HepG2 (cell line): ENCODE measurements at regions not wholly inside any gene's neighbourhood (a gene's known extent, or its start where the extent isn't known, plus 50 kb on each side); places are given as distances from the start of the nearest gene placed in this dataset.

Experiments used
- ATAC-seq: fragments of 200-7000 bp; cut with Tn5 transposase; 3 replicates; pipeline ENCODE4 v1.9.1; 2020; ENCODE audit warnings: mild to moderate bottlenecking, moderate library complexity
- BruUV-seq: library from RNA; stranded (reverse); fragments of 400-500 nt; replicated peaks from 2 replicates; lab custom pipeline; 2021; lab: Mats Ljungman, UMichigan
- CTCF ChIA-PET: fragments of 300-600 bp; formaldehyde crosslinking; extraction: SDS; loops from one replicate; lab custom pipeline; 2021; ENCODE audit warnings: low total read pairs, inconsistent platforms, low intra/inter-chr PET ratio; lab: Yijun Ruan, JAX
- POLR2A ChIA-PET: fragments of 350-600 bp; sonication (Branson Sonifier 250); formaldehyde crosslinking; loops from one replicate; lab custom pipeline; 2020; ENCODE audit warnings: antibody characterized with exemption, inconsistent platforms; lab: Yijun Ruan, JAX
- DNase-seq: peaks from one replicate; pipeline ENCODE4 v3.0.0-alpha.2; 2015; ENCODE audit warnings: low spot score
- FAIRE-seq: peaks from 3 replicates; lab custom pipeline; 2011; peaks lifted over from hg19 to GRCh38; lab: Jason Lieb, UNC
- H2AFZ ChIP-seq: one replicate; pipeline ENCODE4 v1.6.1; 2011; ENCODE audit warnings: low read length, inconsistent platforms
- H3K27ac ChIP-seq: fragments of 300-600 bp; 3 replicates; pipeline ENCODE4 v1.8.0; 2011; ENCODE audit warnings: mixed run types, mild to moderate bottlenecking, mixed read lengths, low read length, inconsistent platforms; ENCODE audit not compliant: insufficient read depth; ENCODE audit errors: extremely low read length
- H3K27me3 ChIP-seq, 2 experiments: fragments of 200-600 bp in 1 of 2; 2 replicates in 1 of 2; 3 replicates in 1 of 2; pipeline versions ENCODE4 v1.6.0 to v1.8.0; 2011; ENCODE audit warnings: low read length in 2 of 2, mild to moderate bottlenecking in 2 of 2, moderate library complexity in 2 of 2, inconsistent platforms in 1 of 2; ENCODE audit not compliant: insufficient read depth in 2 of 2, control insufficient read depth in 1 of 2
- H3K36me3 ChIP-seq, 2 experiments: fragments of 200-600 bp in 1 of 2; replicated peaks in 1 of 2; 2 replicates in 1 of 2; 3 replicates in 1 of 2; pipeline versions ENCODE4 v1.5.1 to v1.8.0; 2011; ENCODE audit warnings: low read length in 2 of 2, inconsistent platforms in 1 of 2; ENCODE audit not compliant: insufficient read depth in 2 of 2, control insufficient read depth in 1 of 2
- H3K4me1 ChIP-seq: 2 replicates; pipeline ENCODE4 v1.5.1; 2012; ENCODE audit warnings: low read length, inconsistent platforms; ENCODE audit not compliant: insufficient read depth
- H3K4me2 ChIP-seq: 2 replicates; pipeline ENCODE4 v1.6.0; 2011; ENCODE audit warnings: low read depth, low read length, inconsistent platforms
- H3K4me3 ChIP-seq, 3 experiments: fragments of 200-600 bp in 1 of 3; sonication (generic), shearing (Covaris generic) in 1 of 3; replicated peaks in 1 of 3; 2 replicates each; pipeline ENCODE4 v1.5.1; 2011 to 2016; ENCODE audit warnings: low read length in 3 of 3, inconsistent platforms in 2 of 3, low read depth in 2 of 3, mild to moderate bottlenecking in 2 of 3, control low read depth in 1 of 3, mixed read lengths in 1 of 3; ENCODE audit not compliant: insufficient read depth in 1 of 3
- H3K79me2 ChIP-seq: one replicate; pipeline ENCODE4 v1.6.1; 2011; ENCODE audit warnings: low read length, inconsistent platforms; ENCODE audit not compliant: insufficient read depth
- H3K9ac ChIP-seq: 2 replicates; pipeline ENCODE4 v1.6.0; 2011; ENCODE audit warnings: mild to moderate bottlenecking, low read depth, low read length, inconsistent platforms; ENCODE audit not compliant: insufficient read depth
- H3K9me3 ChIP-seq: 2 replicates; pipeline ENCODE4 v1.5.1; 2012; ENCODE audit warnings: mild to moderate bottlenecking, low read length
- H4K20me1 ChIP-seq: 2 replicates; pipeline ENCODE4 v1.6.0; 2011; ENCODE audit warnings: inconsistent platforms, mild to moderate bottlenecking, low read length, moderate library complexity; ENCODE audit not compliant: insufficient read depth
- GABPB1 ChIP-seq: IDR thresholded peaks from 2 replicates; pipeline ENCODE4 v1.6.1; 2016; ENCODE audit warnings: mild to moderate bottlenecking, missing genetic modification reagents, moderate library complexity, missing compliant biosample characterization
- GPBP1L1 ChIP-seq: sonication (generic); formaldehyde crosslinking; IDR thresholded peaks from 2 replicates; pipeline ENCODE4 v1.5.0; 2020; ENCODE audit warnings: mild to moderate bottlenecking, missing genetic modification reagents
- KAT8 ChIP-seq: IDR thresholded peaks from 2 replicates; pipeline ENCODE4 v1.6.1; 2016; ENCODE audit warnings: missing genetic modification reagents, missing compliant biosample characterization
- MAZ ChIP-seq, 2 experiments: sonication (generic) in 1 of 2; formaldehyde crosslinking in 1 of 2; IDR thresholded peaks; 2 replicates each; pipeline versions ENCODE4 v1.5.0 to v1.6.1; 2012 to 2020; ENCODE audit warnings: low read depth in 2 of 2, mild to moderate bottlenecking in 2 of 2, borderline replicate concordance in 1 of 2, improper control_type of control experiment in 1 of 2, low read length in 1 of 2, missing genetic modification reagents in 1 of 2, moderate library complexity in 1 of 2
- SOX6 ChIP-seq, 2 experiments: fragments of 450-650 bp in 1 of 2; sonication (generic) in 1 of 2; formaldehyde crosslinking in 1 of 2; IDR thresholded peaks; 2 replicates each; pipeline versions ENCODE4 v1.4.0 to v1.6.1; 2017 to 2020; ENCODE audit warnings: antibody characterized with exemption in 1 of 2, mild to moderate bottlenecking in 1 of 2, missing genetic modification reagents in 1 of 2
- ZMYM4 ChIP-seq: sonication (generic); formaldehyde crosslinking; IDR thresholded peaks from 2 replicates; pipeline ENCODE4 v1.8.1; 2023; ENCODE audit warnings: mild to moderate bottlenecking, missing genetic modification reagents
- WGBS: methylation state at CpG from one replicate; pipeline ENCODE4 v1.1.6; 2017; ENCODE audit warnings: low lambda C conversion rate; 5-methylcytosine and 5-hydroxymethylcytosine counted together
- in situ Hi-C: cut with HindIII; loops from 2 replicates; pipeline ENCODE4 v1.10.0; 2017; ENCODE audit warnings: low pct_unique_long_range_greater_than_20kb; ENCODE audit not compliant: extremely low pct_ligation_motif_present
- intact Hi-C: fragments of 100-400 bp; cut with micrococcal nuclease; formaldehyde crosslinking; loops from one replicate; pipeline ENCODE4 v1.10.0; 2022; ENCODE audit not compliant: unreplicated experiment
- TF ChIP-seq, protein P1 (sequence below), 2 experiments: sonication (generic) in 1 of 2; formaldehyde crosslinking in 1 of 2; IDR thresholded peaks; 2 replicates each; pipeline versions ENCODE4 v1.4.0 to v1.6.1; 2016 to 2020; ENCODE audit warnings: borderline replicate concordance in 1 of 2, low read depth in 1 of 2, mild to moderate bottlenecking in 1 of 2, missing genetic modification reagents in 1 of 2

DNA sequence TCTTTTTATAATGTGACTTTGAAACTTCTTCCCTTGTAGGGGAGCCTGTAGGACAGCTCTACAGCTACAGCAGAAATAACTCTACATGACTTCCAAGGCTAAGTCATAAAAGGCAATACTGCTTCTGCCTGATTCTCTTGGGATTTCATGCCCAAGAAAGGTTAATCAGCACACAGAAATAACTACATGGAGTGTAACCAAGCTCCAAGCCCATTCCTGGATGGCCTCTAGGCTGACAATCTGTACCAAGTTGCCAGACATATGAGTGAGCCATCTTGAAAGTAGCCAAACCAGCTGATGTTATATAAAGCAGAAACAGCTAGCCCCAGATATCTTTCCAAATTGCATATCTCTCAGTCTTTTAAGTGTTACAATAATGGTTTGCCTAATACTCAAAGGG lies 75.8 kb upstream of the OSTN start:
- intact Hi-C loops (no loop called here), in situ Hi-C loops (no loop called here)
- DNase-seq (no peak), FAIRE-seq (no peak), ATAC-seq (no peak)
- no peak overlapping the region for H3K27ac ChIP-seq
- H3K27me3 ChIP-seq, result no peaks in the 10 kb centered on the region
- H3K4me3 ChIP-seq, result no peak overlapping the region
- no peaks in the 10 kb centered on the region for H3K9me3 ChIP-seq
- H3K79me2 ChIP-seq, result no peaks in the 10 kb centered on the region
- no peaks in the 10 kb centered on the region for H3K36me3 ChIP-seq
- no TSS peak for BruUV-seq
- ChIA-PET POLR2A (no interaction called here), CTCF (no interaction called here)
- H4K20me1 ChIP-seq, result no peaks in the 10 kb centered on the region
- H3K4me1 ChIP-seq, result peaks cover 39% of the 10 kb centered on the region
- TF ChIP-seq MAZ (IDR thresholded peaks at IDR 0.05; ENCODE audit: borderline replicate concordance, low read depth, low read length), result no peak
- TF ChIP-seq MAZ (CRISPR knock-in tag; IDR thresholded peaks at IDR 0.05; ENCODE audit: low read depth), result no peak
- TF ChIP-seq, all 625 proteins: peak for 0
- no peak overlapping the region for H2AFZ ChIP-seq
- no peak overlapping the region for H3K9ac ChIP-seq
- no peak overlapping the region for H3K4me2 ChIP-seq

DNA sequence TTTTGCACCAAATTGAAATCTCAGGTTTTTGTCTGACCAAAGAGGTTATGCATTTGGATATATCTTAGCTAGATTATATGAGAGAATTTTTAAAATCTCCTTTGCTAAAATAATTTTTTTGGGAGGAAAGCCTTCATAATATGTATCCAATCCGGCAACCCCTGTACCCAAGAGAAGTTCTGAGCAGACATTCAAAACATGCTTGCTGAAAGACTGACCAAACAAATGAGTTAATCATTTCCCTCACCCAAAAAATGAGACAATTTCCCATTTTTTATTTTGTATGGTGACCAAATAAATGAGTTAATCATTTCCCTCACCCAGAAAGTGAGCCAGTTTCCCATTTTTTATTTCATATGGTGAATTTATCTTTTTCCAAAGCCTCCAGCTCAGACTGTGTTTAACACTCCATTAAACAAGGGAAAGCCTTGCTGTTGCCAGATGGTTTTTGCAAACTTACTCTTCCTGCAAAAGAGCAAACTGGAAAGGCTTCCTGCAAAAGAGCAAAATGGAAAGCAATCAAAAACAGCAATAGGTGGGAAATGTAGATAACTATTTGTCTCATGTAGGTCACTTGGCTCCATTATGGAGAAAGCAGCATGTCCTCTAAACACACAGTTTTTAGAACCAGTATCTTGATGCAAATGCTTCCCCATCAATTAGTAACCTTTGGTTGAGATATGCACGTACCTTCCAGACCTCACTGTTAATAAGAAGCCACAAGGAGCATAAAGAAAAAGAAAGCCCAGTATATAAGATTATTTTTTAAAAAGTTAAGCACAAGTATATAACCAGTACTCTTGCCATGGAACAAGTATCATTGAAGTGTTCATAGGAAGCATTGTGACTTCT lies 78.4 kb upstream of the OSTN start:
- Histone ChIP-seq H3K9ac (no peak overlapping the region), H3K36me3 (no peaks in the 10 kb centered on the region), H3K4me2 (peak overlapping the region; percentile 54), H4K20me1 (no peaks in the 10 kb centered on the region), H2AFZ (no peak overlapping the region), H3K27me3 (no peaks in the 10 kb centered on the region), H3K4me1 (peaks cover 39% of the 10 kb centered on the region), H3K79me2 (no peaks in the 10 kb centered on the region), H3K4me3 (peak overlapping the region in 1 of 3 experiments; percentile 9; a peak in 1 of 6 replicates), H3K9me3 (no peaks in the 10 kb centered on the region), H3K27ac (peak overlapping the region; percentile 70)
- POLR2A ChIA-PET, result no interaction called here
- intact Hi-C loops, result no loop called here
- FAIRE-seq (no peak), ATAC-seq (peak; percentile 70), DNase-seq (no peak)
- WGBS, result 11% methylated on average over 2 of the region's 2 CpGs
- CTCF ChIA-PET, result no interaction called here
- in situ Hi-C loops, result no loop called here
- no TSS peak for BruUV-seq
- TF ChIP-seq GABPB1 (CRISPR knock-in tag) (no peak), SOX6 (IDR thresholded peaks at IDR 0.05) (no peak), SOX6 (CRISPR knock-in tag; IDR thresholded peaks at IDR 0.05) (0 out of 2 replicates have a peak, but pooled peaks have one; percentile 16), ZMYM4 (CRISPR knock-in tag) (0 out of 2 replicates have a peak, but pooled peaks have one; percentile 30), GPBP1L1 (CRISPR knock-in tag) (no peak), KAT8 (CRISPR knock-in tag) (no peak)
- TF ChIP-seq, protein P1, sequence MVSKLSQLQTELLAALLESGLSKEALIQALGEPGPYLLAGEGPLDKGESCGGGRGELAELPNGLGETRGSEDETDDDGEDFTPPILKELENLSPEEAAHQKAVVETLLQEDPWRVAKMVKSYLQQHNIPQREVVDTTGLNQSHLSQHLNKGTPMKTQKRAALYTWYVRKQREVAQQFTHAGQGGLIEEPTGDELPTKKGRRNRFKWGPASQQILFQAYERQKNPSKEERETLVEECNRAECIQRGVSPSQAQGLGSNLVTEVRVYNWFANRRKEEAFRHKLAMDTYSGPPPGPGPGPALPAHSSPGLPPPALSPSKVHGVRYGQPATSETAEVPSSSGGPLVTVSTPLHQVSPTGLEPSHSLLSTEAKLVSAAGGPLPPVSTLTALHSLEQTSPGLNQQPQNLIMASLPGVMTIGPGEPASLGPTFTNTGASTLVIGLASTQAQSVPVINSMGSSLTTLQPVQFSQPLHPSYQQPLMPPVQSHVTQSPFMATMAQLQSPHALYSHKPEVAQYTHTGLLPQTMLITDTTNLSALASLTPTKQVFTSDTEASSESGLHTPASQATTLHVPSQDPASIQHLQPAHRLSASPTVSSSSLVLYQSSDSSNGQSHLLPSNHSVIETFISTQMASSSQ (IDR thresholded peaks at IDR 0.05; ENCODE audit: low read depth), result peak; percentile 63
- TF ChIP-seq, protein P1 (CRISPR knock-in tag; IDR thresholded peaks at IDR 0.05; ENCODE audit: borderline replicate concordance), result no peak
